Activated CD4-positive, alpha-beta T cell treated with anti-CD3 and anti-CD28 coated beads for 1 hour (primary cell): ENCODE measurements at regions not wholly inside any gene's neighbourhood (a gene's known extent, or its start where the extent isn't known, plus 50 kb on each side); places are given as distances from the start of the nearest gene placed in this dataset.
"Not testable (repeated sequence)": the region's sequence is repeated elsewhere in the genome, so short reads cannot be mapped to it uniquely, and the experiment has no call there.

Source experiments
- DNase-seq: peaks from one replicate; pipeline ENCODE4 v3.0.0-alpha.2; 2020

- DNase-seq, result no peak
Observed at GRCh38 chr14:22285991-22286390, 303.0 kb downstream of the DAD1 start.

GRCh38 chr14:22282949-22283348 is 306.1 kb downstream of the DAD1 start:
- no peak for DNase-seq

GRCh38 chr14:22282417-22282816 is 306.6 kb downstream of the DAD1 start:
- no peak for DNase-seq

GRCh38 chr14:22281447-22281874 is 307.6 kb downstream of the DAD1 start:
- not testable (repeated sequence) for DNase-seq

GRCh38 chr14:22280497-22281316 is 308.3 kb downstream of the DAD1 start:
- DNase-seq, result no peak

- DNase-seq, result no peak
Observed at GRCh38 chr14:22276913-22277816, 311.9 kb downstream of the DAD1 start.

- DNase-seq, result no peak
Observed at GRCh38 chr14:22271838-22272799, 316.9 kb downstream of the DAD1 start.

- DNase-seq, result no peak
Observed at GRCh38 chr14:22268875-22269274, 320.1 kb downstream of the DAD1 start.

- no peak for DNase-seq
Observed at GRCh38 chr14:22266683-22267082, 322.3 kb downstream of the DAD1 start.

- no peak for DNase-seq
Observed at GRCh38 chr14:22266142-22266442, 322.9 kb downstream of the DAD1 start.

GRCh38 chr14:22265319-22266141 is 323.5 kb downstream of the DAD1 start:
- DNase-seq, result no peak

GRCh38 chr14:22264759-22265158 is 324.3 kb downstream of the DAD1 start:
- no peak for DNase-seq

- no peak for DNase-seq
Observed at GRCh38 chr14:22263961-22264360, 325.1 kb downstream of the DAD1 start.

- no peak for DNase-seq
Observed at GRCh38 chr14:22262881-22263280, 326.1 kb downstream of the DAD1 start.

GRCh38 chr14:22255017-22255950 is 333.7 kb downstream of the DAD1 start:
- DNase-seq, result no peak

- DNase-seq, result no peak
Observed at GRCh38 chr14:22252686-22253085, 336.3 kb downstream of the DAD1 start.

- no peak for DNase-seq
Observed at GRCh38 chr14:22251090-22251489, 337.9 kb downstream of the DAD1 start.

GRCh38 chr14:22249770-22250169 is 339.3 kb downstream of the DAD1 start:
- DNase-seq, result no peak

- no peak for DNase-seq
Observed at GRCh38 chr14:22243971-22244581, 344.9 kb downstream of the DAD1 start.

GRCh38 chr14:22238320-22238719 is 350.7 kb downstream of the DAD1 start:
- not testable (repeated sequence) for DNase-seq
